ENCODE measurements at regions not wholly inside any gene's neighbourhood (a gene's known extent, or its start where the extent isn't known, plus 50 kb on each side); places are given as distances from the start of the nearest gene placed in this dataset.

- Histone ChIP-seq H3K36me3 (ENCODE audit: control insufficient read depth, insufficient read depth, low read length) (no peaks in the 10 kb centered on the region), H3K4me3 (ENCODE audit: low read depth, low read length) (no peak overlapping the region), H3K27me3 (ENCODE audit: control insufficient read depth, insufficient read depth, low read length) (no peaks in the 10 kb centered on the region)
- no peak for DNase-seq (ENCODE audit: low read depth)
- TF ChIP-seq CTCF (IDR thresholded peaks at IDR 0.05; ENCODE audit: insufficient read depth, low read length, severe bottlenecking), result no peak
- no peak for FAIRE-seq
Observed at GRCh38 chr2:16075045-16076012, 135.0 kb downstream of the MYCN start.

GRCh38 chr2:16073921-16074425, 133.6 kb downstream of the MYCN start:
- no peak for DNase-seq (ENCODE audit: low read depth)
- peak; percentile 70 for FAIRE-seq
- TF ChIP-seq CTCF (IDR thresholded peaks at IDR 0.05; ENCODE audit: insufficient read depth, low read length, severe bottlenecking), result no peak
- H3K36me3 ChIP-seq (ENCODE audit: control insufficient read depth, insufficient read depth, low read length), result no peaks in the 10 kb centered on the region
- H3K27me3 ChIP-seq (ENCODE audit: control insufficient read depth, insufficient read depth, low read length), result no peaks in the 10 kb centered on the region
- no peak overlapping the region for H3K4me3 ChIP-seq (ENCODE audit: low read depth, low read length)

GRCh38 chr2:16073471-16073870, 133.1 kb downstream of the MYCN start:
- H3K27me3 ChIP-seq (ENCODE audit: control insufficient read depth, insufficient read depth, low read length), result no peaks in the 10 kb centered on the region
- H3K36me3 ChIP-seq (ENCODE audit: control insufficient read depth, insufficient read depth, low read length), result no peaks in the 10 kb centered on the region
- FAIRE-seq (no peak), DNase-seq (ENCODE audit: low read depth) (no peak)
- no peak for TF ChIP-seq CTCF (IDR thresholded peaks at IDR 0.05; ENCODE audit: insufficient read depth, low read length, severe bottlenecking)
- H3K4me3 ChIP-seq (ENCODE audit: low read depth, low read length), result no peak overlapping the region

- Histone ChIP-seq H3K36me3 (ENCODE audit: control insufficient read depth, insufficient read depth, low read length) (no peaks in the 10 kb centered on the region), H3K4me3 (ENCODE audit: low read depth, low read length) (no peak overlapping the region), H3K27me3 (ENCODE audit: control insufficient read depth, insufficient read depth, low read length) (no peaks in the 10 kb centered on the region)
- DNase-seq (ENCODE audit: low read depth) (no peak), FAIRE-seq (no peak)
- TF ChIP-seq CTCF (IDR thresholded peaks at IDR 0.05; ENCODE audit: insufficient read depth, low read length, severe bottlenecking), result no peak
Observed at GRCh38 chr2:16072638-16073290, 132.4 kb downstream of the MYCN start.

- no peak for FAIRE-seq
- no peak overlapping the region for H3K4me3 ChIP-seq (ENCODE audit: low read depth, low read length)
- H3K27me3 ChIP-seq (ENCODE audit: control insufficient read depth, insufficient read depth, low read length), result no peaks in the 10 kb centered on the region
- no peaks in the 10 kb centered on the region for H3K36me3 ChIP-seq (ENCODE audit: control insufficient read depth, insufficient read depth, low read length)
- no peak for DNase-seq (ENCODE audit: low read depth)
- TF ChIP-seq CTCF (IDR thresholded peaks at IDR 0.05; ENCODE audit: insufficient read depth, low read length, severe bottlenecking), result no peak
Observed at GRCh38 chr2:16071865-16072637, 131.7 kb downstream of the MYCN start.
